K562 (cell line): ENCODE measurements at regions not wholly inside any gene's neighbourhood (a gene's known extent, or its start where the extent isn't known, plus 50 kb on each side); places are given as distances from the start of the nearest gene placed in this dataset.

Experiments
- ATAC-seq: fragments of 200-7000 bp; cut with Tn5 transposase; 3 replicates; pipeline ENCODE4 v1.9.1; 2020; ENCODE audit warnings: moderate library complexity
- BruUV-seq: library from RNA; stranded (reverse); fragments of 400-500 nt; replicated peaks from 2 replicates; lab custom pipeline; 2021; lab: Mats Ljungman, UMichigan
- CTCF ChIA-PET: fragments of 300-600 bp; formaldehyde crosslinking; extraction: SDS; loops from one replicate; lab custom pipeline; 2021; ENCODE audit warnings: low intra/inter-chr PET ratio; lab: Yijun Ruan, JAX
- POLR2A ChIA-PET: fragments of 300-600, 350-650 bp; sonication (Branson Sonifier 250); formaldehyde crosslinking; extraction: SDS; loops from one replicate; lab custom pipeline; 2021; ENCODE audit warnings: antibody characterized with exemption, inconsistent platforms; lab: Yijun Ruan, JAX
- DNase-seq, 4 experiments: peaks; one replicate each; pipeline versions ENCODE4 v3.0.0 to v3.0.0-alpha.2; 2011 to 2018; ENCODE audit warnings: low spot score in 3 of 4, mixed read lengths in 3 of 4; ENCODE audit errors: extremely low read depth in 1 of 4
- FAIRE-seq: peaks from 2 replicates; lab custom pipeline; 2011; peaks lifted over from hg19 to GRCh38; lab: Jason Lieb, UNC
- H2AFZ ChIP-seq: 2 replicates; pipeline ENCODE4 v1.6.0; 2011; ENCODE audit warnings: low read depth, low read length, control low read depth, inconsistent platforms
- H3K27ac ChIP-seq: fragments of 200-600 bp; 3 replicates; pipeline ENCODE4 v1.8.0; 2011; ENCODE audit warnings: low read depth, mild to moderate bottlenecking, control low read depth, inconsistent platforms, low read length, moderate library complexity, mixed read lengths; ENCODE audit errors: extremely low read depth
- H3K27me3 ChIP-seq, 2 experiments: fragments of 300-600 bp in 1 of 2; 2 replicates in 1 of 2; 3 replicates in 1 of 2; pipeline versions ENCODE4 v1.6.0 to v1.8.0; 2011; ENCODE audit warnings: inconsistent platforms in 2 of 2, low read length in 2 of 2, mild to moderate bottlenecking in 1 of 2, mixed read lengths in 1 of 2, moderate library complexity in 1 of 2; ENCODE audit not compliant: control insufficient read depth in 2 of 2, insufficient read depth in 2 of 2
- H3K36me3 ChIP-seq: fragments of 300-600 bp; 3 replicates; pipeline ENCODE4 v1.8.0; 2011; ENCODE audit warnings: mild to moderate bottlenecking, low read length, inconsistent platforms; ENCODE audit not compliant: control insufficient read depth, insufficient read depth
- H3K4me1 ChIP-seq, 2 experiments: fragments of 200-600 bp in 1 of 2; replicated peaks in 1 of 2; 2 replicates in 1 of 2; 3 replicates in 1 of 2; pipeline versions ENCODE4 v1.5.1 to v1.8.0; 2011; ENCODE audit warnings: inconsistent platforms in 2 of 2, low read length in 2 of 2, mild to moderate bottlenecking in 1 of 2, mixed read lengths in 1 of 2, moderate library complexity in 1 of 2; ENCODE audit not compliant: control insufficient read depth in 2 of 2, insufficient read depth in 2 of 2
- H3K4me2 ChIP-seq: 2 replicates; pipeline ENCODE4 v1.6.1; 2011; ENCODE audit warnings: low read length, control low read depth, inconsistent platforms, mixed read lengths; ENCODE audit not compliant: insufficient read depth
- H3K4me3 ChIP-seq: fragments of 200-600 bp; sonication (generic), shearing (Covaris generic); 2 replicates; pipeline ENCODE4 v1.5.1; 2016; ENCODE audit warnings: control low read depth, inconsistent platforms
- H3K79me2 ChIP-seq: fragments of 200-600 bp; 3 replicates; pipeline ENCODE4 v1.8.0; 2011; ENCODE audit warnings: low read length, inconsistent platforms; ENCODE audit not compliant: control insufficient read depth, insufficient read depth
- H3K9ac ChIP-seq, 2 experiments: 2 replicates each; pipeline versions ENCODE4 v1.6.0 to v1.6.1; 2011; ENCODE audit warnings: low read depth in 2 of 2, low read length in 2 of 2, control low read depth in 1 of 2, inconsistent platforms in 1 of 2, mild to moderate bottlenecking in 1 of 2, mixed read lengths in 1 of 2; ENCODE audit not compliant: insufficient read depth in 1 of 2
- H3K9me1 ChIP-seq: one replicate; pipeline ENCODE4 v1.6.0; 2011; ENCODE audit warnings: inconsistent platforms, mild to moderate bottlenecking, low read length, moderate library complexity; ENCODE audit not compliant: control insufficient read depth, insufficient read depth
- H3K9me3 ChIP-seq: replicated peaks from 2 replicates; pipeline ENCODE4 v1.5.1; 2011; ENCODE audit warnings: low read depth, low read length, inconsistent platforms; ENCODE audit not compliant: control insufficient read depth, insufficient read depth
- H4K20me1 ChIP-seq: replicated peaks from 2 replicates; pipeline ENCODE4 v1.6.1; 2011; ENCODE audit warnings: low read length, inconsistent platforms, mixed read lengths; ENCODE audit not compliant: control insufficient read depth, insufficient read depth
- CEBPZ ChIP-seq: fragments of 150-350 bp; IDR thresholded peaks from 2 replicates; pipeline ENCODE4 v1.6.1; 2014; ENCODE audit warnings: low read depth, mild to moderate bottlenecking, low read length, borderline replicate concordance
- ILF3 ChIP-seq: fragments of 450-650 bp; IDR thresholded peaks from 2 replicates; pipeline ENCODE4 v1.6.1; 2018; ENCODE audit warnings: antibody characterized with exemption, mild to moderate bottlenecking, moderate library complexity, borderline replicate concordance
- KAT2B ChIP-seq: IDR thresholded peaks from one replicate; pipeline ENCODE4 v1.6.1; 2012; ENCODE audit warnings: low read depth, mild to moderate bottlenecking, control low read depth, inconsistent platforms, low read length, moderate library complexity
- KLF1 ChIP-seq: fragments of 450-650 bp; IDR thresholded peaks from 2 replicates; pipeline ENCODE4 v1.6.1; 2016; ENCODE audit warnings: missing genetic modification characterization, missing compliant biosample characterization
- MAFF ChIP-seq: IDR thresholded peaks from 2 replicates; pipeline ENCODE4 v1.6.1; 2012; ENCODE audit warnings: low read length, improper control_type of control experiment
- RFX5 ChIP-seq: IDR thresholded peaks from 2 replicates; pipeline ENCODE4 v1.6.1; 2011; ENCODE audit warnings: low read depth, mild to moderate bottlenecking, improper control_type of control experiment, low read length
- ZNF384 ChIP-seq: IDR thresholded peaks from 2 replicates; pipeline ENCODE4 v1.6.1; 2012; ENCODE audit warnings: low read depth, low read length, improper control_type of control experiment
- ZNF699 ChIP-seq: fragments of 250-450 bp; sonication (Bioruptor Pico); IDR thresholded peaks from 2 replicates; pipeline ENCODE4 v1.8.0; 2021; ENCODE audit warnings: mild to moderate bottlenecking, moderate library complexity; ENCODE audit not compliant: insufficient replicate concordance
- WGBS: fragments of 100-300 bp; shearing (Covaris generic); methylation state at CpG from one replicate; pipeline ENCODE4 v1.1.6; 2016; ENCODE audit warnings: low coverage, mixed read lengths; ENCODE audit not compliant: insufficient coverage; ENCODE audit errors: missing lambda C conversion rate; 5-methylcytosine and 5-hydroxymethylcytosine counted together
- in situ Hi-C: fragments of 300-500 bp; cut with MboI; formaldehyde crosslinking; loops from 4 replicates; pipeline ENCODE4 v1.15.0; 2018; ENCODE audit warnings: inconsistent platforms, mixed read lengths
- intact Hi-C: fragments of 100-400 bp; cut with micrococcal nuclease; formaldehyde crosslinking; loops from 2 replicates; pipeline ENCODE4 v1.14.2; 2022

GRCh38 chr2:217127744-217128143 lies 267.9 kb upstream of the TNP1 start:
- DNase-seq (no peak), FAIRE-seq (no peak), ATAC-seq (no peak)
- Histone ChIP-seq H3K4me1 (no peaks in the 10 kb centered on the region), H2AFZ (no peak overlapping the region), H3K4me3 (no peak overlapping the region), H3K27ac (no peak overlapping the region), H3K9ac (no peak overlapping the region), H4K20me1 (no peaks in the 10 kb centered on the region), H3K36me3 (no peaks in the 10 kb centered on the region), H3K79me2 (no peaks in the 10 kb centered on the region), H3K9me1 (no peaks in the 10 kb centered on the region), H3K9me3 (no peaks in the 10 kb centered on the region), H3K27me3 (no peaks in the 10 kb centered on the region), H3K4me2 (no peak overlapping the region)
- intact Hi-C loops (no loop called here), in situ Hi-C loops (no loop called here)
- 27% methylated on average over 2 of the region's 2 CpGs for WGBS
- ChIA-PET CTCF (no interaction called here), POLR2A (interaction anchor here (1.3 kb wide), 1 partner anchor 37 kb away, joined by 4 read pairs; no protein-coding TSS in a partner anchor)
- BruUV-seq, result no TSS peak
- TF ChIP-seq ZNF699 (CRISPR knock-in tag), result no peak
- TF ChIP-seq RFX5, result no peak
- TF ChIP-seq CEBPZ, result no peak
- TF ChIP-seq MAFF, result no peak
- TF ChIP-seq KAT2B, result no peak
- no peak for TF ChIP-seq ZNF384
- no peak for TF ChIP-seq ILF3
- TF ChIP-seq KLF1, result no peak
